ENCODE measurements at regions not wholly inside any gene's neighbourhood (a gene's known extent, or its start where the extent isn't known, plus 50 kb on each side); places are given as distances from the start of the nearest gene placed in this dataset.

GRCh38 chrX:141396536-141396935 lies 154.2 kb upstream of the SPANXC start:
- Histone ChIP-seq H3K79me2 (ENCODE audit: control insufficient read depth, insufficient read depth, low read length) (no peaks in the 10 kb centered on the region), H2AFZ (ENCODE audit: low read depth, low read length) (no peak overlapping the region), H3K4me1 (ENCODE audit: control insufficient read depth, extremely low read depth, insufficient read depth, low read length) (no peaks in the 10 kb centered on the region), H4K20me1 (replicated peaks; ENCODE audit: control insufficient read depth, extremely low read depth, insufficient read depth, low read length) (no peaks in the 10 kb centered on the region), H3K36me3 (ENCODE audit: control insufficient read depth in 2 of 2, extremely low read depth in 1 of 2, insufficient read depth in 2 of 2, low read length in 2 of 2) (no peaks in the 10 kb centered on the region), H3K4me3 (replicated peaks in 1 of 3; ENCODE audit: insufficient read depth in 1 of 3, low read depth in 1 of 3, low read length in 3 of 3) (no peak overlapping the region), H3K4me2 (ENCODE audit: insufficient read depth, low read length) (no peak overlapping the region), H3K27me3 (ENCODE audit: control insufficient read depth in 2 of 2, insufficient read depth in 2 of 2, low read length in 2 of 2) (no peaks in the 10 kb centered on the region), H3K9me1 (replicated peaks; ENCODE audit: control insufficient read depth, extremely low read depth, insufficient read depth, low read length) (no peaks in the 10 kb centered on the region), H3K9ac (replicated peaks; ENCODE audit: extremely low read depth, insufficient read depth, low read length) (no peak overlapping the region), H3K27ac (ENCODE audit: insufficient read depth, low read depth, low read length) (no peak overlapping the region), H3K9me3 (replicated peaks; ENCODE audit: control insufficient read depth, insufficient read depth, low read length) (no peaks in the 10 kb centered on the region)
- FAIRE-seq: no peak
- POLR2A ChIA-PET: no interaction called here
- no TSS peak for BruUV-seq (replicated peaks)
- dilution Hi-C loops (cut with MboI; ENCODE audit: extremely low pct_ligation_motif_present, low sequenced_read_pairs) (no loop called here), intact Hi-C loops (cut with micrococcal nuclease) (no loop called here)
- CTCF ChIA-PET: no interaction called here
- TF ChIP-seq EZH2 (IDR thresholded peaks at IDR 0.05; ENCODE audit: borderline replicate concordance, low read depth, low read length, severe bottlenecking): no peak
- TF ChIP-seq POLR2A (IDR thresholded peaks at IDR 0.05; ENCODE audit: low read depth, low read length): no peak
- TF ChIP-seq MAX (IDR thresholded peaks at IDR 0.05; ENCODE audit: insufficient read depth, insufficient read length): no peak
- no peak for TF ChIP-seq FOS (IDR thresholded peaks at IDR 0.05; ENCODE audit: borderline replicate concordance, insufficient read depth, low read length)
- no peak for DNase-seq (ENCODE audit: low read depth, low spot score)

GRCh38 chrX:141375011-141375760 lies 132.9 kb upstream of the SPANXC start:
- Histone ChIP-seq H3K4me1 (ENCODE audit: control insufficient read depth, extremely low read depth, insufficient read depth, low read length) (no peaks in the 10 kb centered on the region), H3K9ac (replicated peaks; ENCODE audit: extremely low read depth, insufficient read depth, low read length) (no peak overlapping the region), H3K36me3 (ENCODE audit: control insufficient read depth in 2 of 2, extremely low read depth in 1 of 2, insufficient read depth in 2 of 2, low read length in 2 of 2) (no peaks in the 10 kb centered on the region), H3K4me2 (ENCODE audit: insufficient read depth, low read length) (no peak overlapping the region), H3K4me3 (replicated peaks in 1 of 3; ENCODE audit: insufficient read depth in 1 of 3, low read depth in 1 of 3, low read length in 3 of 3) (no peak overlapping the region), H3K9me1 (replicated peaks; ENCODE audit: control insufficient read depth, extremely low read depth, insufficient read depth, low read length) (no peaks in the 10 kb centered on the region), H4K20me1 (replicated peaks; ENCODE audit: control insufficient read depth, extremely low read depth, insufficient read depth, low read length) (no peaks in the 10 kb centered on the region), H3K27me3 (ENCODE audit: control insufficient read depth in 2 of 2, insufficient read depth in 2 of 2, low read length in 2 of 2) (no peaks in the 10 kb centered on the region), H3K79me2 (ENCODE audit: control insufficient read depth, insufficient read depth, low read length) (no peaks in the 10 kb centered on the region), H3K9me3 (replicated peaks; ENCODE audit: control insufficient read depth, insufficient read depth, low read length) (no peaks in the 10 kb centered on the region), H3K27ac (ENCODE audit: insufficient read depth, low read depth, low read length) (no peak overlapping the region), H2AFZ (ENCODE audit: low read depth, low read length) (no peak overlapping the region)
- intact Hi-C loops (cut with micrococcal nuclease): no loop called here
- no peak for DNase-seq (ENCODE audit: low read depth, low spot score)
- dilution Hi-C loops (cut with MboI; ENCODE audit: extremely low pct_ligation_motif_present, low sequenced_read_pairs): no loop called here
- FAIRE-seq: no peak
- POLR2A ChIA-PET: no interaction called here
- CTCF ChIA-PET: no interaction called here
- BruUV-seq (replicated peaks): no TSS peak
- TF ChIP-seq MAX (IDR thresholded peaks at IDR 0.05; ENCODE audit: insufficient read depth, insufficient read length) (no peak), JUN (IDR thresholded peaks at IDR 0.05; ENCODE audit: borderline replicate concordance, insufficient read depth, insufficient read length, low read depth) (no peak), POLR2A (IDR thresholded peaks at IDR 0.05; ENCODE audit: low read depth, low read length) (no peak), EZH2 (IDR thresholded peaks at IDR 0.05; ENCODE audit: borderline replicate concordance, low read depth, low read length, severe bottlenecking) (no peak), FOS (IDR thresholded peaks at IDR 0.05; ENCODE audit: borderline replicate concordance, insufficient read depth, low read length) (no peak), GATA2 (IDR thresholded peaks at IDR 0.05; ENCODE audit: insufficient read depth, insufficient read length, low read depth, low read length) (no peak), CTCF (IDR thresholded peaks at IDR 0.05; ENCODE audit: extremely low read depth in 1 of 2, insufficient read depth in 1 of 2, low read depth in 1 of 2, low read length in 2 of 2) (no peak)

All from endothelial cell of umbilical vein (primary cell).